ENCODE measurements at regions not wholly inside any gene's neighbourhood (a gene's known extent, or its start where the extent isn't known, plus 50 kb on each side); places are given as distances from the start of the nearest gene placed in this dataset.
"Not testable (repeated sequence)": the region's sequence is repeated elsewhere in the genome, so short reads cannot be mapped to it uniquely, and the experiment has no call there.

- no peak for DNase-seq
Observed at GRCh38 chr21:19120591-19120990, 717.0 kb upstream of the TMPRSS15 start.

- no peak for DNase-seq
Observed at GRCh38 chr21:19122356-19122755, 718.8 kb upstream of the TMPRSS15 start.

GRCh38 chr21:19123053-19123452 is 719.5 kb upstream of the TMPRSS15 start:
- DNase-seq = no peak

- no peak for DNase-seq
Observed at GRCh38 chr21:19123525-19123924, 719.9 kb upstream of the TMPRSS15 start.

GRCh38 chr21:19124691-19125090 is 721.1 kb upstream of the TMPRSS15 start:
- DNase-seq = no peak

GRCh38 chr21:19130379-19131028 is 726.9 kb upstream of the TMPRSS15 start:
- no peak for DNase-seq

- no peak for DNase-seq
Observed at GRCh38 chr21:19141511-19141910, 737.9 kb upstream of the TMPRSS15 start.

- no peak for DNase-seq
Observed at GRCh38 chr21:19145682-19146293, 742.2 kb upstream of the TMPRSS15 start.

GRCh38 chr21:19148056-19148455 is 744.5 kb upstream of the TMPRSS15 start:
- DNase-seq = no peak

GRCh38 chr21:19171585-19171984 is 768.0 kb upstream of the TMPRSS15 start:
- no peak for DNase-seq

- no peak for DNase-seq
Observed at GRCh38 chr21:19181604-19182140, 778.1 kb upstream of the TMPRSS15 start.

GRCh38 chr21:19197950-19198349 is 794.4 kb upstream of the TMPRSS15 start:
- DNase-seq = no peak

GRCh38 chr21:19198801-19199200 is 795.2 kb upstream of the TMPRSS15 start:
- DNase-seq = no peak

- no peak for DNase-seq
Observed at GRCh38 chr21:19218163-19218562, 814.6 kb upstream of the TMPRSS15 start.

- no peak for DNase-seq
Observed at GRCh38 chr21:19224090-19224489, 820.5 kb upstream of the TMPRSS15 start.

GRCh38 chr21:19228226-19228625 is 824.6 kb upstream of the TMPRSS15 start:
- no peak for DNase-seq

GRCh38 chr21:19233841-19234240 is 830.3 kb upstream of the TMPRSS15 start:
- DNase-seq = not testable (repeated sequence)

- no peak for DNase-seq
Observed at GRCh38 chr21:19236209-19236608, 832.6 kb upstream of the TMPRSS15 start.

- DNase-seq = no peak
Observed at GRCh38 chr21:19237608-19238007, 834.0 kb upstream of the TMPRSS15 start.

- no peak for DNase-seq
Observed at GRCh38 chr21:19239696-19240095, 836.1 kb upstream of the TMPRSS15 start.

GRCh38 chr21:19244502-19245187 is 841.1 kb upstream of the TMPRSS15 start:
- DNase-seq = no peak

- no peak for DNase-seq
Observed at GRCh38 chr21:19245188-19245580, 841.6 kb upstream of the TMPRSS15 start.

GRCh38 chr21:19246018-19246417 is 842.4 kb upstream of the TMPRSS15 start:
- DNase-seq = no peak
